GM12873 (cell line): ENCODE measurements at regions not wholly inside any gene's neighbourhood (a gene's known extent, or its start where the extent isn't known, plus 50 kb on each side); places are given as distances from the start of the nearest gene placed in this dataset.

Experiments
- TF ChIP-seq, protein P1 (sequence below): IDR thresholded peaks from 2 replicates; pipeline ENCODE4 v1.5.1; 2012; ENCODE audit warnings: low read depth, mild to moderate bottlenecking, moderate library complexity, low read length, control low read depth; ENCODE audit not compliant: insufficient read depth; ENCODE audit errors: missing control alignments

- TF ChIP-seq, protein P1, sequence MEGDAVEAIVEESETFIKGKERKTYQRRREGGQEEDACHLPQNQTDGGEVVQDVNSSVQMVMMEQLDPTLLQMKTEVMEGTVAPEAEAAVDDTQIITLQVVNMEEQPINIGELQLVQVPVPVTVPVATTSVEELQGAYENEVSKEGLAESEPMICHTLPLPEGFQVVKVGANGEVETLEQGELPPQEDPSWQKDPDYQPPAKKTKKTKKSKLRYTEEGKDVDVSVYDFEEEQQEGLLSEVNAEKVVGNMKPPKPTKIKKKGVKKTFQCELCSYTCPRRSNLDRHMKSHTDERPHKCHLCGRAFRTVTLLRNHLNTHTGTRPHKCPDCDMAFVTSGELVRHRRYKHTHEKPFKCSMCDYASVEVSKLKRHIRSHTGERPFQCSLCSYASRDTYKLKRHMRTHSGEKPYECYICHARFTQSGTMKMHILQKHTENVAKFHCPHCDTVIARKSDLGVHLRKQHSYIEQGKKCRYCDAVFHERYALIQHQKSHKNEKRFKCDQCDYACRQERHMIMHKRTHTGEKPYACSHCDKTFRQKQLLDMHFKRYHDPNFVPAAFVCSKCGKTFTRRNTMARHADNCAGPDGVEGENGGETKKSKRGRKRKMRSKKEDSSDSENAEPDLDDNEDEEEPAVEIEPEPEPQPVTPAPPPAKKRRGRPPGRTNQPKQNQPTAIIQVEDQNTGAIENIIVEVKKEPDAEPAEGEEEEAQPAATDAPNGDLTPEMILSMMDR, result no peak
Observed at GRCh38 chr2:16244153-16244965, 304.0 kb downstream of the MYCN start.

GRCh38 chr2:16243411-16243996 is 303.2 kb downstream of the MYCN start:
- TF ChIP-seq, protein P1, result no peak

DNA sequence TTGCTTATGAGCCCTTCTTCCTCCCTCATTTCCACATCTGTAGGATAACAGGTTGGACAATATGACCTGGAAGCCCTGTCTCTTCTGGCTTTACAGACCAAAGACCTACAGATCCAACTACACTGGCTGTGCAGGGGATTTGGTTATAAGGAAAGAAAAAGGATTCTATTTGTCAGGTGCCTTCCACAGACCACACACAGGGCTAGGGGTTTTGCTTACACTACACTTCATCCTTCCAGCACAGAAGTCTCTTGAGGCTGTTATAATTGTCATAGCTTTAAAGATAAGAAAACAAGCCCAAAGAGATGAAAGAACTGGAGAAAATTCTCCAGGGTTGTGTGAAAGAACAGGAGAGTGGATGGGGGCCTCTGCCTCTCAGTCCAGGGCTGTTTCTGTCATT is 302.6 kb downstream of the MYCN start:
- TF ChIP-seq, protein P1, result no peak

- TF ChIP-seq, protein P1, result no peak
Observed at GRCh38 chr2:16241166-16242160, 301.1 kb downstream of the MYCN start.

DNA sequence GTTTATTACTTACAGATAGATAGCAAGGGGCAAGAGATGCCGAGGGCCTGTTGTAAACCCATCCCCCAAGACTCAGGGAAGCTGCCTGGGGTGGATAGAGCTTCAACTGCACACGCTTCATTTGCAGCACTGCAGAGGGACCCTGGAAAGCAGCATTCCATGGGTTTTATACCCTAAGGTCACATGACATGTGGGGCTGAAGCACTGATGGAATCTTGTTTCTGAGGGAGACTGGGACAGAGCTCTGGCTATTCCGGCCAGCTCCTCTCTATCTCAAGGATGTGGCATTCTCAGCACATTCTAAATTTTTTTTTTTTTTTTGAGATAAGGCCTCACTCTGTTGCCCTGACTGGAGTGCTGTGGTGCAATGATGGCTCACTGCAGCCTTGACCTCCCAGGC is 300.1 kb downstream of the MYCN start:
- TF ChIP-seq, protein P1, result no peak

GRCh38 chr2:16239296-16239850 is 299.0 kb downstream of the MYCN start:
- TF ChIP-seq, protein P1, result no peak
